Stomach (tissue), 4 donors: ENCODE measurements at regions not wholly inside any gene's neighbourhood (a gene's known extent, or its start where the extent isn't known, plus 50 kb on each side); places are given as distances from the start of the nearest gene placed in this dataset.

Experiments used
- CTCF ChIP-seq, 7 experiments: fragments of 450-650 bp in 4 of 7; fragments of 200-600 bp in 3 of 7; sonication (generic) in 3 of 7; IDR thresholded peaks; one replicate each; pipeline ENCODE4 v1.5.1; 2016 to 2019; ENCODE audit warnings: antibody characterized with exemption in 7 of 7, control low read depth in 2 of 7, mild to moderate bottlenecking in 1 of 7
- POLR2A ChIP-seq, 4 donors: fragments of 450-650 bp; IDR thresholded peaks; one replicate each; pipeline ENCODE4 v1.6.1; 2016; ENCODE audit warnings: antibody characterized with exemption in 4 of 4, control low read depth in 2 of 4, mild to moderate bottlenecking in 1 of 4, moderate library complexity in 1 of 4
- POLR2AphosphoS5 ChIP-seq, 3 donors: sonication (generic); formaldehyde crosslinking; IDR thresholded peaks; one replicate each; pipeline ENCODE4 v1.6.1; 2016; ENCODE audit warnings: antibody characterized with exemption in 3 of 3

GRCh38 chr21:43349644-43350043 lies 77.3 kb downstream of the SIK1 start:
- no peak for TF ChIP-seq CTCF (IDR thresholded peaks at IDR 0.05)
- TF ChIP-seq POLR2A (IDR thresholded peaks at IDR 0.05) = no peak
- TF ChIP-seq POLR2AphosphoS5 (IDR thresholded peaks at IDR 0.05) = no peak
